OCI-M2 (cell line): ENCODE measurements at regions not wholly inside any gene's neighbourhood (a gene's known extent, or its start where the extent isn't known, plus 50 kb on each side); places are given as distances from the start of the nearest gene placed in this dataset.
"Not testable (repeated sequence)": the region's sequence is repeated elsewhere in the genome, so short reads cannot be mapped to it uniquely, and the experiment has no call there.

Experiments used
- DNase-seq: peaks from one replicate; lab custom pipeline; 2025; ENCODE audit not compliant: unreplicated experiment; lab: John Stamatoyannopoulos, UW

- no peak for DNase-seq
Measured at GRCh38 chr6:97669191-97670031, 386.4 kb upstream of the MMS22L start.

GRCh38 chr6:97674802-97675201 lies 391.8 kb upstream of the MMS22L start:
- no peak for DNase-seq

GRCh38 chr6:97677626-97678025 lies 394.6 kb upstream of the MMS22L start:
- no peak for DNase-seq

- no peak for DNase-seq
Measured at GRCh38 chr6:97687916-97688315, 404.9 kb upstream of the MMS22L start.

GRCh38 chr6:97689078-97689754 lies 406.2 kb upstream of the MMS22L start:
- no peak for DNase-seq

GRCh38 chr6:97697456-97697855 lies 414.4 kb upstream of the MMS22L start:
- no peak for DNase-seq

- DNase-seq, result no peak
Measured at GRCh38 chr6:97701801-97702200, 418.8 kb upstream of the MMS22L start.

- no peak for DNase-seq
Measured at GRCh38 chr6:97702248-97702647, 419.2 kb upstream of the MMS22L start.

- no peak for DNase-seq
Measured at GRCh38 chr6:97703661-97704060, 420.6 kb upstream of the MMS22L start.

DNA sequence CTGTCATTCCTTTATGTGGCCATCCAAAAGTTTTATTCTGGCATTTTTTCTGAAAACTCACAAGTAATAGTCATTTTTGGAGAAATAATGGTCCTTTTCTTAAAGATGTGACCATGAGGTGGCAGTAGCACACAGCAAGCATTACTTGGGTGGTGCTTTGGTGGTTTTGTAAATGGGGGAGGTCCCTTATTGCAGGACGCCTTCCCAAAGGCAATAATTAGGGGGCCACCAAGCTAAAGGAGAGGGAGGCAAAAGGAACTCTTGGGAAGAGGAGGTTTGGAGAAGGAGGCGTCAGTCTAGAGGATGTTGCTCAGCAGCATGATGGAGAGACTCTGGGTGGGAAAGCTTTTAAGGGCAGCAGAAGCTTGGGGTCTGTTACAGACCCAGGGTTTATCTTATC lies 422.6 kb upstream of the MMS22L start:
- DNase-seq, result no peak

GRCh38 chr6:97712751-97713150 lies 429.7 kb upstream of the MMS22L start:
- DNase-seq, result no peak

- no peak for DNase-seq
Measured at GRCh38 chr6:97714772-97715171, 431.8 kb upstream of the MMS22L start.

DNA sequence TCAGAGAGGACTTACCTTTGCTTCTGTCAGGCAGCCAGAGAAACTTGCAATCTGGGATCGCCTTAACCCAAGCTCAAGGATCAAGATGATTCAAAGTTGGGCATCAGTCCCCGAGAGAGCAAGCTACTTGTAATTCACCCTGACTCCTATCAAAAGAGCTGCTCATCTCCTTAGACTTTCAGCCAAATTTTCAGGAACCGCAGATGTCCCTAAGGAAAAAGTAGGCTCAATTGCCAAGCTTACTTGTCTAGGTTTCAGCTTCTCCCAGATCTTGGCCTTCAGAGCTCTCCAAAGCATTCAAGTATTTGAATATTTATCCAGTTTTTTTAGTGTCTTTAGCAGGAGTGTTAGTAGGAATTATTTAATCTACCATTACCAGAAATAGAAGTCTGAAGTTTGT lies 434.1 kb upstream of the MMS22L start:
- no peak for DNase-seq

DNA sequence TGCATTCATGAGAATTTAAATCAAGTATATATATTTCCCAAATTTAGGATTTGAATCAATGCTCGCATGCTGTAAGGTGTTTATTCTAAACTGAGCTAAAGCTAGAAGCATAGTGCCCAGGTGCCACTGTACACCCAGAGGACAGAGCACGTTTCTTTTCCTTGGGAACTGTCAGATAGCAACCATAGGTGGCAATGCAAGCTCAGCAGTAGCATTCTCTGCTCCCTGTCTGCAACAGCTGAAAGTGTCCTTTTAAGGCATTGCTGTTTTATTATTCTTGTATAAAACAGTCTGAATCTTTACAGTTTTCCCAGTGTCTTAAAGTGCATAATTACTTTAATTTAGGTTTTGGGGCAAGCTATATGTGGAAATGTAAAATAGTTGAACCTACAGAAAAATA lies 443.4 kb upstream of the MMS22L start:
- DNase-seq, result no peak

- no peak for DNase-seq
Measured at GRCh38 chr6:97732045-97732444, 449.0 kb upstream of the MMS22L start.

DNA sequence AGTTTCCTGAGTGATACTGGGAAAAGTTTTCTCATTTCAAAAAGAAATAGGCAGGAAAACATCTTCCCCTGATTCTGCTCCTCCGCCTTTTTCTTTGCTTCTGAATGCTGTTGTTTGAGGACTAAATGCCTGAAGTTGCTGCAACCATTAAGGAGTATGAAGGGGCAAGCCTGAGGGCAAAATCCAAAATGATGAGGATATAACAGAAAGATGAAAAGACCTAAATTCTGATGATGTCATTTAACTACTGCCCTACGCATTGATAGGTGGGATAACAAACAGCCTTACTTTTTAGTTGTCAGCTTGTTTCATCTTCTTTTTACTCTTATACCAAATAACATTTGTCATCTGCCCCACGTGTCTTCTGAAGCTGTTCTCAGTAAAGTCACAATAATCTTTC lies 474.6 kb upstream of the MMS22L start:
- no peak for DNase-seq

DNA sequence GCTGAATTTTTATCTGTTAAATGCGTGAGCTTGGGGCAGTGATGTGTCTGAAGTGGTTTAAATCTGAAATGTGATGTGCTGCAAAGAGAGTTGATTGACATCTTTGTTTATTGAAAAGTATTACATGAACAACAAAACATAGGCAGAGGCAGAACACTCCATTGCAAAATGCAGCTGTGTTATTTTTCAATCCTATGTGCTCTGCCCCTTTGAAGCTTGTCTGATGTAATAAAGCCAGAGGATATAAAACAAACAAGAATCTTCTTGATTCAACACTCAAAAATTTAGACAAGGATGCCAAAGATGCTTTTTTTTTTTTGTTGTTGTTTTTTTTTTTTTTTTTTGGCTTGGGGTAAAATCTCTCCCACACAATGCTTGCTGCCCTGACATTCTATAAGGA lies 482.4 kb upstream of the MMS22L start:
- DNase-seq, result no peak

GRCh38 chr6:97771372-97771771 lies 488.4 kb upstream of the MMS22L start:
- DNase-seq, result no peak

GRCh38 chr6:97775012-97775411 lies 492.0 kb upstream of the MMS22L start:
- DNase-seq, result no peak

DNA sequence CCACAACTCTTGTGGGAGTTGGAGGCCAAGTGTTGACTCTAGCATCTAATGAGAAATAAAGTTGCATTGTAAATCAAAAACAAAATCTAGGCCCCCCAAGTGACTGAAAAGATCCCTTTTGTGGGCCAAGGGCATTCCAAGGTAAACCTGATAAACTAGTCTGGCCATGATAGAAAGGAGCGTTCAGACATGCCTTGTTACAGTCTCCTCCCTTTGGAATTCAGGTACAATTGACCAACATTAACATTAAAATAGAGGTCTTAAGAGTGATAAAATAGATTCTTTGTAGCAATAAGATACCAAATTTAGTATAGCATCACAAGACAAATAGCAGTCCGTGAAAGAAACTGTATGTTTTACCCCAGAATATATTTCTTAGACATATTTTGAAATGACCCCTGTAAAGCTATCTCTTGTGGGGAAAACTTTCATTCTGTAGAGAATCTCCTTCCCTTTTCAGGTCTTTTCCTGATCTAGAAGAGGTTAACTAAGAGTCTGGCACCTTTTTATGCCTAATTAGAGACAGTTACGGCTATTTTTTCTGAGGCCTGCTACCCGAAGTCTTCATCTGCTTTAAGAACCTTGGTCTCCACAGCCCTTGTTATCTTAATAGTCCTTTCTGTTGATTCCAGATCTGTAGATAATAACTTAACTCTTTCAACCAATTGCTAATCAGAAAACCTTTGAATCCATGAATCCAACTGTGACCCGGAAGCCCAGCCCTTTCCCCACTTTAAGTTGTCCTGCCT lies 495.4 kb upstream of the MMS22L start:
- no peak for DNase-seq

GRCh38 chr6:97779039-97779766 lies 496.2 kb upstream of the MMS22L start:
- DNase-seq, result not testable (repeated sequence)
